ENCODE measurements at regions not wholly inside any gene's neighbourhood (a gene's known extent, or its start where the extent isn't known, plus 50 kb on each side); places are given as distances from the start of the nearest gene placed in this dataset.

DNA sequence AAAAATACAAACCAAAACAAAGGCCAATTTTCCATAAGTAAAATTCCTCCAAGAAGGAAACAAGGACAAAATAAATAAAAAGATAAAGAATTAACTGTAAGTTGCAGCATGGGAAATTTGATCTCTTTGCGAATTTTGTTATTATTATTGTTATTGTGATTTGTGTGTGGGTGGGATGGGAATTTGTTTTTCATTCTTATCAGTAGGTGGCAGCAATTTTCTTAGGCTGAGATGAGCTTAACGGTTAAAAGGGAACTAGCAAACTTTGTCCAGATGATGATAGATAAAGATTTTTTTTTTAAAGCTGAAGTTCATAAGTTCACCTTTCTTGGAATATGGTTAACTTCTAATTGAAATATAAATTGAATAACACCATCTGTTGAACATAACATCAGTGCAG, 83.2 kb upstream of the IL1RAPL2 start:
- ATAC-seq, result no peak
- BruUV-seq (replicated peaks), result no TSS peak
- Histone ChIP-seq H3K79me2 (ENCODE audit: control insufficient read depth, insufficient read depth, low read length) (no peaks in the 10 kb centered on the region), H3K4me3 (no peak overlapping the region), H3K27me3 (ENCODE audit: control insufficient read depth in 2 of 2, insufficient read depth in 2 of 2, low read length in 2 of 2) (no peaks in the 10 kb centered on the region), H4K20me1 (replicated peaks; ENCODE audit: control insufficient read depth, insufficient read depth, low read length) (no peaks in the 10 kb centered on the region), H3K27ac (ENCODE audit: extremely low read depth, low read depth, low read length) (no peak overlapping the region), H3K36me3 (ENCODE audit: control insufficient read depth, insufficient read depth, low read length) (no peaks in the 10 kb centered on the region), H3K9ac (ENCODE audit: insufficient read depth in 1 of 2, low read depth in 2 of 2, low read length in 2 of 2) (no peak overlapping the region), H3K4me2 (ENCODE audit: insufficient read depth, low read length) (no peak overlapping the region), H2AFZ (ENCODE audit: low read depth, low read length) (no peak overlapping the region), H3K9me3 (replicated peaks; ENCODE audit: control insufficient read depth, insufficient read depth, low read depth, low read length) (no peaks in the 10 kb centered on the region), H3K4me1 (replicated peaks in 1 of 2; ENCODE audit: control insufficient read depth in 2 of 2, insufficient read depth in 2 of 2, low read length in 2 of 2) (no peaks in the 10 kb centered on the region), H3K9me1 (ENCODE audit: control insufficient read depth, insufficient read depth, low read length) (no peaks in the 10 kb centered on the region)
- ChIA-PET CTCF (ENCODE audit: low intra/inter-chr PET ratio) (no interaction called here), POLR2A (no interaction called here)
- FAIRE-seq, result no peak
- in situ Hi-C loops (cut with MboI) (no loop called here), intact Hi-C loops (cut with micrococcal nuclease) (loop anchor here (5.0 kb wide), 1 partner anchor 440 kb away; no protein-coding TSS in a partner anchor)
- 0% methylated on average over 2 of the region's 2 CpGs for WGBS (ENCODE audit: insufficient coverage, low coverage, missing lambda C conversion rate)
- TF ChIP-seq EGR1 (conservative IDR thresholded peaks at IDR 0.05), result peak; percentile 33; the same call in 1 of the 2 replicates
- no peak for TF ChIP-seq EWSR1 (IDR thresholded peaks at IDR 0.05; ENCODE audit: borderline replicate concordance, low read depth, partially characterized antibody)
- TF ChIP-seq SRSF1 (IDR thresholded peaks at IDR 0.05; ENCODE audit: low read depth, low read length), result no peak
- TF ChIP-seq, protein P1, sequence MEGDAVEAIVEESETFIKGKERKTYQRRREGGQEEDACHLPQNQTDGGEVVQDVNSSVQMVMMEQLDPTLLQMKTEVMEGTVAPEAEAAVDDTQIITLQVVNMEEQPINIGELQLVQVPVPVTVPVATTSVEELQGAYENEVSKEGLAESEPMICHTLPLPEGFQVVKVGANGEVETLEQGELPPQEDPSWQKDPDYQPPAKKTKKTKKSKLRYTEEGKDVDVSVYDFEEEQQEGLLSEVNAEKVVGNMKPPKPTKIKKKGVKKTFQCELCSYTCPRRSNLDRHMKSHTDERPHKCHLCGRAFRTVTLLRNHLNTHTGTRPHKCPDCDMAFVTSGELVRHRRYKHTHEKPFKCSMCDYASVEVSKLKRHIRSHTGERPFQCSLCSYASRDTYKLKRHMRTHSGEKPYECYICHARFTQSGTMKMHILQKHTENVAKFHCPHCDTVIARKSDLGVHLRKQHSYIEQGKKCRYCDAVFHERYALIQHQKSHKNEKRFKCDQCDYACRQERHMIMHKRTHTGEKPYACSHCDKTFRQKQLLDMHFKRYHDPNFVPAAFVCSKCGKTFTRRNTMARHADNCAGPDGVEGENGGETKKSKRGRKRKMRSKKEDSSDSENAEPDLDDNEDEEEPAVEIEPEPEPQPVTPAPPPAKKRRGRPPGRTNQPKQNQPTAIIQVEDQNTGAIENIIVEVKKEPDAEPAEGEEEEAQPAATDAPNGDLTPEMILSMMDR (IDR thresholded peaks at IDR 0.05 in 2 of 3, conservative IDR thresholded peaks at IDR 0.05 in 1 of 3; ENCODE audit: insufficient read depth in 2 of 3, low read depth in 1 of 3, low read length in 3 of 3), result peak in 1 of 3 experiments; percentile 25; a peak in 1 of 6 replicates
- DNase-seq (ENCODE audit: extremely low read depth in 1 of 4, low spot score in 3 of 4), result peak in 2 of 4 experiments; percentile 5 to 8

DNA sequence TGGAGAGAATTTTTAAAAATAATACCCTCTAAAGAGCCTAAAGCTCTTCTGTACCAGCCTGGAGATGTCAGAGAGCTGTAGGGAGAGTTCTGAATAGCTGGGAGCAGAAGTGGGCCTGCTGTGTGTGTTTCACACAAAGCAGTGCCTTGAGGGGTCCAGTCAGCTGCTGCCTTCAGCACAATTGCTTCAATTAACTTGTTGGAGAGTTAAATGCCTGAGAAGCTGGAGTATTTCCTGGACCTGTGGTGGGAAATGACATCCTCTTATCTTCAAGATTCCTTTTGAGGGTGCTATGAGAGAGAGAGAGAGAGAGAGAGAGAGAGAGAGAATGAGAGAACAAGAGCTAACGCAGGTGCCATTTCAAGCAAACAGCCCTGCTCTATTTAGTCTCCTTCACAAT, 96.2 kb upstream of the IL1RAPL2 start:
- Histone ChIP-seq H3K9ac (ENCODE audit: insufficient read depth in 1 of 2, low read depth in 2 of 2, low read length in 2 of 2) (no peak overlapping the region), H3K4me3 (no peak overlapping the region), H3K27ac (ENCODE audit: extremely low read depth, low read depth, low read length) (no peak overlapping the region), H2AFZ (ENCODE audit: low read depth, low read length) (no peak overlapping the region), H3K9me1 (ENCODE audit: control insufficient read depth, insufficient read depth, low read length) (no peaks in the 10 kb centered on the region), H3K27me3 (ENCODE audit: control insufficient read depth in 2 of 2, insufficient read depth in 2 of 2, low read length in 2 of 2) (no peaks in the 10 kb centered on the region), H3K9me3 (replicated peaks; ENCODE audit: control insufficient read depth, insufficient read depth, low read depth, low read length) (no peaks in the 10 kb centered on the region), H3K4me1 (replicated peaks in 1 of 2; ENCODE audit: control insufficient read depth in 2 of 2, insufficient read depth in 2 of 2, low read length in 2 of 2) (no peaks in the 10 kb centered on the region), H4K20me1 (replicated peaks; ENCODE audit: control insufficient read depth, insufficient read depth, low read length) (no peaks in the 10 kb centered on the region), H3K79me2 (ENCODE audit: control insufficient read depth, insufficient read depth, low read length) (no peaks in the 10 kb centered on the region), H3K4me2 (ENCODE audit: insufficient read depth, low read length) (no peak overlapping the region), H3K36me3 (ENCODE audit: control insufficient read depth, insufficient read depth, low read length) (no peaks in the 10 kb centered on the region)
- ATAC-seq (no peak), FAIRE-seq (no peak), DNase-seq (ENCODE audit: extremely low read depth in 1 of 4, low spot score in 3 of 4) (no peak)
- POLR2A ChIA-PET, result no interaction called here
- CTCF ChIA-PET (ENCODE audit: low intra/inter-chr PET ratio), result no interaction called here
- in situ Hi-C loops (cut with MboI) (no loop called here), intact Hi-C loops (cut with micrococcal nuclease) (no loop called here)
- 0% methylated on average over 1 of the region's 1 CpG for WGBS (ENCODE audit: insufficient coverage, low coverage, missing lambda C conversion rate)
- no TSS peak for BruUV-seq (replicated peaks)
- TF ChIP-seq ZNF175 (CRISPR knock-in tag; IDR thresholded peaks at IDR 0.05; ENCODE audit: low read depth), result no peak
- no peak for TF ChIP-seq NEUROD1 (IDR thresholded peaks at IDR 0.05; ENCODE audit: borderline replicate concordance, low read depth, low read length, partially characterized antibody)
- TF ChIP-seq HIVEP1 (CRISPR knock-in tag; IDR thresholded peaks at IDR 0.05), result no peak

Measured in K562 (cell line).